ENCODE measurements at regions not wholly inside any gene's neighbourhood (a gene's known extent, or its start where the extent isn't known, plus 50 kb on each side); places are given as distances from the start of the nearest gene placed in this dataset.

- Histone ChIP-seq H3K9me3 (ENCODE audit: control insufficient read depth in 2 of 2, insufficient read depth in 1 of 2, low read depth in 1 of 2, low read length in 1 of 2) (no peaks in the 10 kb centered on the region), H3K27ac (ENCODE audit: low read depth in 1 of 3, low read length in 2 of 3) (no peak overlapping the region), H3K4me1 (ENCODE audit: control insufficient read depth in 3 of 3, insufficient read depth in 2 of 3, low read depth in 1 of 3, low read length in 2 of 3) (no peaks in the 10 kb centered on the region), H3K36me3 (ENCODE audit: control insufficient read depth in 3 of 3, insufficient read depth in 2 of 3, low read depth in 1 of 3, low read length in 3 of 3) (no peaks in the 10 kb centered on the region), H3K27me3 (ENCODE audit: control insufficient read depth in 3 of 3, insufficient read depth in 3 of 3, low read length in 3 of 3) (no peaks in the 10 kb centered on the region), H3K4me3 (ENCODE audit: low read depth in 1 of 3, low read length in 3 of 3) (no peak overlapping the region)
- WGBS, 3 donors, result 80 to 86% (median 83%) methylated on average over 23 of the region's 23 CpGs
- no peak for FAIRE-seq
- no peak for DNase-seq
Observed at GRCh38 chr12:131525795-131526508, 184.9 kb upstream of the SFSWAP start.

DNA sequence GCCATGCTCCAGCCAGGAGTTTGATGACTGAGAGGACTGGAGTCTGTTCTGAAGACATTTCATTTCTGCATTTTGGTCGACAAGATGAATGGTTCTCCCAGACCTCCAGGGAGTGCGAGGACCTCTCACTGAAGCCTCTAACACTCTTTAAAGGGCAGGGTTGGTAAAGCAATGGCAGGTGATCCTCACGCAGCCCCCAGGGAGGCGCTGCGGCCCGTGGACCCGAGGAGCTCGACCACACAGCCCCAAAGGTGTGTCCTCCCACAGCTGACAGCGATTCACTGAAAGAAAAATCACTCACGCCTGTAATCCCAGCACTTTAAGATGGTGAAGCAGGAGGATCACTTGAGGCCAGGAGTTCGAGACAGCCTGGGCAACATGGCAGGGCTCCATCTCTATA, 183.8 kb upstream of the SFSWAP start:
- Histone ChIP-seq H3K27ac (ENCODE audit: low read depth in 1 of 3, low read length in 2 of 3) (no peak overlapping the region), H3K36me3 (ENCODE audit: control insufficient read depth in 3 of 3, insufficient read depth in 2 of 3, low read depth in 1 of 3, low read length in 3 of 3) (no peaks in the 10 kb centered on the region), H3K4me3 (ENCODE audit: low read depth in 1 of 3, low read length in 3 of 3) (no peak overlapping the region), H3K27me3 (ENCODE audit: control insufficient read depth in 3 of 3, insufficient read depth in 3 of 3, low read length in 3 of 3) (no peaks in the 10 kb centered on the region), H3K4me1 (ENCODE audit: control insufficient read depth in 3 of 3, insufficient read depth in 2 of 3, low read depth in 1 of 3, low read length in 2 of 3) (no peaks in the 10 kb centered on the region), H3K9me3 (ENCODE audit: control insufficient read depth in 2 of 2, insufficient read depth in 1 of 2, low read depth in 1 of 2, low read length in 1 of 2) (no peaks in the 10 kb centered on the region)
- no peak for FAIRE-seq
- DNase-seq, result no peak
- 58 to 70% (median 65%) methylated on average over 11 of the region's 11 CpGs for WGBS, 3 donors

DNA sequence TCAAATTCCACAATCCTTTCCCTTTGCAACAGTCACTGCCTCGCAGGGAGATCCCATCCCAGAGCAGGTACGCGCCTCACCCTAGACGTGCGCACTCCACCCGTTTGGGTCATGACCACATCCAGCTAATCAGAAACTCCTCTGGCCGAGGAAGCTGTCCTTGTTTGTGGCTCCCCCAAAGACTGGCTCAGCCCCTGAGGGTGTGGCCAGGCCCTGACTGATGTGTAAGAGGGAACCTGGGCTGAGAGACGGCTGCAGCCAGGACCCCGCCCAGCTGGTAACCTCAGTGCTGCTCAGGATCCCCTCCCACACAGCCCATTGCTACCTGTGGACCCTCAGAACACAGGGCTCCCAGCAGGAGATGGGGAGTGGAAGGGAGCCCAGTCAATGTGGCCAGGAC, 183.2 kb upstream of the SFSWAP start:
- Histone ChIP-seq H3K27ac (ENCODE audit: low read depth in 1 of 3, low read length in 2 of 3) (no peak overlapping the region), H3K4me3 (ENCODE audit: low read depth in 1 of 3, low read length in 3 of 3) (no peak overlapping the region), H3K36me3 (ENCODE audit: control insufficient read depth in 3 of 3, insufficient read depth in 2 of 3, low read depth in 1 of 3, low read length in 3 of 3) (no peaks in the 10 kb centered on the region), H3K4me1 (ENCODE audit: control insufficient read depth in 3 of 3, insufficient read depth in 2 of 3, low read depth in 1 of 3, low read length in 2 of 3) (no peaks in the 10 kb centered on the region), H3K27me3 (ENCODE audit: control insufficient read depth in 3 of 3, insufficient read depth in 3 of 3, low read length in 3 of 3) (no peaks in the 10 kb centered on the region), H3K9me3 (ENCODE audit: control insufficient read depth in 2 of 2, insufficient read depth in 1 of 2, low read depth in 1 of 2, low read length in 1 of 2) (no peaks in the 10 kb centered on the region)
- FAIRE-seq (no peak), DNase-seq (no peak)
- WGBS, 3 donors, result 71 to 72% (median 71%) methylated on average over 9 of the region's 9 CpGs

DNA sequence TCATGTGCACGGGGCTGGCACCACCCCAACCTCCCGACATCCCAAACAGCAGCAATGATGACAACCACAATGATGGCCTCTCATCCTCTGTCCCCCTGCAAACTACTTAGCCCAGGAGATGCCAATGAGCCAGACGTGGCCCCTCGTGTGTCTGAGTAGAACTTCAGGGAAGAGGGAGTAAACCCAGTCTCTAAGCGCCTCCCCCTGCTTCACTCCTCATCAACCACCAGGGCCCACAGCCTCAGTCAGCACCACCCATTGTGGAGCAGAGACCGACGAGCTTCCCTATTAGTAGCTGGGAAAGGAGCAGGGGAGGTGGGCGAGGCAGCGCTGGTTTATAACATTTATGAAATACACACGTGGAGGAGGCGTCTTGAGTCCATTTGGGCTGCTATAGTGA, 182.7 kb upstream of the SFSWAP start:
- DNase-seq, result no peak
- Histone ChIP-seq H3K4me1 (ENCODE audit: control insufficient read depth in 3 of 3, insufficient read depth in 2 of 3, low read depth in 1 of 3, low read length in 2 of 3) (no peaks in the 10 kb centered on the region), H3K36me3 (ENCODE audit: control insufficient read depth in 3 of 3, insufficient read depth in 2 of 3, low read depth in 1 of 3, low read length in 3 of 3) (no peaks in the 10 kb centered on the region), H3K27ac (ENCODE audit: low read depth in 1 of 3, low read length in 2 of 3) (no peak overlapping the region), H3K4me3 (ENCODE audit: low read depth in 1 of 3, low read length in 3 of 3) (no peak overlapping the region), H3K27me3 (ENCODE audit: control insufficient read depth in 3 of 3, insufficient read depth in 3 of 3, low read length in 3 of 3) (no peaks in the 10 kb centered on the region), H3K9me3 (ENCODE audit: control insufficient read depth in 2 of 2, insufficient read depth in 1 of 2, low read depth in 1 of 2, low read length in 1 of 2) (no peaks in the 10 kb centered on the region)
- no peak for FAIRE-seq
- 73 to 79% (median 77%) methylated on average over 11 of the region's 11 CpGs for WGBS, 3 donors

DNA sequence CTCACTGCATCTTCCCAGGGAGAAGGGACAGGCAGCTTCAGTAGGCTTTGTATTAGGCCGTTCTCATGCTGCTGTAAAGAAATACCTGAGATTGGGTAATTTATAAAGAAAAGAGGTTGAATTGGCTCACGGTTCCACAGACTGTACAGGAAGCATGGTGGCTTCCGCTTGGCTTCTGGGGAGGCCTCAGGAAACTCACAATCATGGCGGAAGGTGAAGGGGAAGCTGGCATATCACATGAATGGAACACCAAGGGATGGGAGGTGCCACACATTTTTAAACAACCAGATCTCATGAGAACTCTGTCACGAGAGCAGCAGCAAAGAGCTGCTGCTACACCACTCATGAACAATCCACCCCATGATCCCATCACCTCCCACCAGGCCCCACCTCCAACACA, 182.2 kb upstream of the SFSWAP start:
- no peak for FAIRE-seq
- no peak for DNase-seq
- no peak overlapping the region for H3K27ac ChIP-seq (ENCODE audit: low read depth in 1 of 3, low read length in 2 of 3)
- no peaks in the 10 kb centered on the region for H3K9me3 ChIP-seq (ENCODE audit: control insufficient read depth in 2 of 2, insufficient read depth in 1 of 2, low read depth in 1 of 2, low read length in 1 of 2)
- no peaks in the 10 kb centered on the region for H3K4me1 ChIP-seq (ENCODE audit: control insufficient read depth in 3 of 3, insufficient read depth in 2 of 3, low read depth in 1 of 3, low read length in 2 of 3)
- WGBS, 3 donors, result 61 to 72% (median 67%) methylated on average over 5 of the region's 5 CpGs
- no peaks in the 10 kb centered on the region for H3K36me3 ChIP-seq (ENCODE audit: control insufficient read depth in 3 of 3, insufficient read depth in 2 of 3, low read depth in 1 of 3, low read length in 3 of 3)
- H3K27me3 ChIP-seq (ENCODE audit: control insufficient read depth in 3 of 3, insufficient read depth in 3 of 3, low read length in 3 of 3), result no peaks in the 10 kb centered on the region
- H3K4me3 ChIP-seq (ENCODE audit: low read depth in 1 of 3, low read length in 3 of 3), result no peak overlapping the region

DNA sequence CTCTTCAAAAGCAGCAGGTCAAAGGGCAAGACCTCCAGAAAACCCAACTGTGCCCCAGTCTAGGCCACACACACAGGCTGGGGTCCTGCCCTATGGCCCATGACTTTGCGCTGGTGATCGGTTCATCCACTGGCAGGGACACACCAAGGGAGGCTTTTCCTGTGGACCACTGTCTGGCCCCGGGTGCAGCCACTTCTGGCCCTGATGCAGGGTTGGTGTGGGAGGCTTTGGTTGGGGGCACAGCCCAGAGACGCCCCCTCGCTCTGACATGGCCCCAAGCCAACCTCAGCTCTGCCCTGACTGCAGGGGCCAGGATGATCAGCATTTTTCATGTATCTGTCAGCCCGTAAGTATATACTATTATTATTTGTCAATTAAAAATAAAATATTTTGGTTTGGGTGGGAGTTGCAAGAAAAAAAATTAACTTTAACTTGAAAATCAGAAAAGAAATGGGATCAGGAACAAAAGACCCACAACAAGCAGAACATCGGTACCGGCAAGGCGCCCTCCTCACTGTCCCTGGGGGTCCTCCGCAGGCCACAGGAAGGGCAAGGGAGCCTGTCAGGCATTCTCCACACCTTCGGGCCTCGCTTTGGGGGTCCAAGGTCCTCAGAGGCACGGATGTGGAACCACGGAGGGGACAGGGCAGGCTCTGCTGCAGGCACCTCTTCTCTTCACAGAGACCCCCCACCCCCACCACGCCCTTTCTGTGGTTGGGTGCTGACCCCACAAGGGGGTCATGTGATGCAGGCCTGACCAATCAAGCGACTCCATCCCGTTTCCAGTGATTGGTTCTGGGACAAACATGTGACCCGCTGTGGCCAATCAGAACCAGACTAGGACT, 181.5 kb upstream of the SFSWAP start:
- WGBS, 3 donors, result 84 to 92% (median 87%) methylated on average over 18 of the region's 18 CpGs
- no peak for FAIRE-seq

DNA sequence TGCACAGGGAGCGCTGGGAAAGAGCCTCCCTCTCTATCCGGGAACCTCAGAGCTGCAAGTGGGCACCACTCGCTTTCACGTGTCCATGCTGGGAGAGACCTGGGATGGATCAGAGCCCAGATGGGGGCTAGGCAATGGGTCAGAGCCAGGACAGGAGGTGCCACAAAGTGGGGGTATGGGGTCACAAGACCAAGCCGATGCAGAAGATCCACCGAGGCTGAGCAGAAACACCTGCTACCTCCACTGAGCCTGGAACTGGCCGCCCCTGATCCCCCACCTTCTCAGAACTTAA, 180.9 kb upstream of the SFSWAP start:
- H3K27me3 ChIP-seq (ENCODE audit: control insufficient read depth in 3 of 3, insufficient read depth in 3 of 3, low read length in 3 of 3), result no peaks in the 10 kb centered on the region
- no peak overlapping the region for H3K4me3 ChIP-seq (ENCODE audit: low read depth in 1 of 3, low read length in 3 of 3)
- H3K9me3 ChIP-seq (ENCODE audit: control insufficient read depth in 2 of 2, insufficient read depth in 1 of 2, low read depth in 1 of 2, low read length in 1 of 2), result no peaks in the 10 kb centered on the region
- H3K4me1 ChIP-seq (ENCODE audit: control insufficient read depth in 3 of 3, insufficient read depth in 2 of 3, low read depth in 1 of 3, low read length in 2 of 3), result no peaks in the 10 kb centered on the region
- no peaks in the 10 kb centered on the region for H3K36me3 ChIP-seq (ENCODE audit: control insufficient read depth in 3 of 3, insufficient read depth in 2 of 3, low read depth in 1 of 3, low read length in 3 of 3)
- H3K27ac ChIP-seq (ENCODE audit: low read depth in 1 of 3, low read length in 2 of 3), result no peak overlapping the region
- FAIRE-seq, result no peak
- WGBS, 3 donors, result 91 to 98% (median 92%) methylated on average over 7 of the region's 7 CpGs
- no peak for DNase-seq

More for the DNA sequence above, 181.5 kb upstream of the SFSWAP start:
- H3K4me3 ChIP-seq (ENCODE audit: low read depth in 1 of 3, low read length in 3 of 3), result no peak overlapping the region
- DNase-seq, result no peak
- no peak overlapping the region for H3K27ac ChIP-seq (ENCODE audit: low read depth in 1 of 3, low read length in 2 of 3)
- no peaks in the 10 kb centered on the region for H3K9me3 ChIP-seq (ENCODE audit: control insufficient read depth in 2 of 2, insufficient read depth in 1 of 2, low read depth in 1 of 2, low read length in 1 of 2)
- no peaks in the 10 kb centered on the region for H3K27me3 ChIP-seq (ENCODE audit: control insufficient read depth in 3 of 3, insufficient read depth in 3 of 3, low read length in 3 of 3)
- no peaks in the 10 kb centered on the region for H3K36me3 ChIP-seq (ENCODE audit: control insufficient read depth in 3 of 3, insufficient read depth in 2 of 3, low read depth in 1 of 3, low read length in 3 of 3)
- H3K4me1 ChIP-seq (ENCODE audit: control insufficient read depth in 3 of 3, insufficient read depth in 2 of 3, low read depth in 1 of 3, low read length in 2 of 3), result no peaks in the 10 kb centered on the region

- WGBS, 3 donors, result 46 to 55% (median 52%) methylated on average over 5 of the region's 5 CpGs
- Histone ChIP-seq H3K36me3 (ENCODE audit: control insufficient read depth in 3 of 3, insufficient read depth in 2 of 3, low read depth in 1 of 3, low read length in 3 of 3) (no peaks in the 10 kb centered on the region), H3K27me3 (ENCODE audit: control insufficient read depth in 3 of 3, insufficient read depth in 3 of 3, low read length in 3 of 3) (no peaks in the 10 kb centered on the region), H3K4me3 (ENCODE audit: low read depth in 1 of 3, low read length in 3 of 3) (no peak overlapping the region), H3K9me3 (ENCODE audit: control insufficient read depth in 2 of 2, insufficient read depth in 1 of 2, low read depth in 1 of 2, low read length in 1 of 2) (no peaks in the 10 kb centered on the region), H3K4me1 (ENCODE audit: control insufficient read depth in 3 of 3, insufficient read depth in 2 of 3, low read depth in 1 of 3, low read length in 2 of 3) (no peaks in the 10 kb centered on the region), H3K27ac (ENCODE audit: low read depth in 1 of 3, low read length in 2 of 3) (no peak overlapping the region)
- FAIRE-seq (no peak), DNase-seq (no peak)
Observed at GRCh38 chr12:131530422-131530821, 180.5 kb upstream of the SFSWAP start.
